ENCODE measurements at regions not wholly inside any gene's neighbourhood (a gene's known extent, or its start where the extent isn't known, plus 50 kb on each side); places are given as distances from the start of the nearest gene placed in this dataset.

GRCh38 chr5:96226941-96227552 is 206.0 kb downstream of the PCSK1 start:
- CTCF ChIA-PET: interaction anchor here (1.2 to 2.1 kb wide), 3 partner anchors 10 to 117 kb away, joined by 3 to 5 read pairs (median 4); no protein-coding TSS in a partner anchor
- Histone ChIP-seq H3K9me3 (replicated peaks; ENCODE audit: control insufficient read depth, insufficient read depth, low read length) (no peaks in the 10 kb centered on the region; the same call in 2 of the 3 replicates), H3K36me3 (ENCODE audit: control insufficient read depth in 2 of 2, insufficient read depth in 2 of 2, low read length in 1 of 2) (no peaks in the 10 kb centered on the region), H3K27me3 (replicated peaks in 1 of 2; ENCODE audit: control insufficient read depth in 2 of 2, insufficient read depth in 2 of 2, low read length in 1 of 2) (no peaks in the 10 kb centered on the region), H3K4me3 (no peak overlapping the region), H2AFZ (ENCODE audit: control insufficient read depth, low read depth, low read length) (no peak overlapping the region), H3K9ac (ENCODE audit: control insufficient read depth, insufficient read depth, low read length) (no peak overlapping the region), H3K4me2 (ENCODE audit: control insufficient read depth, insufficient read depth) (no peak overlapping the region), H4K20me1 (ENCODE audit: control insufficient read depth, insufficient read depth) (no peaks in the 10 kb centered on the region), H3K79me2 (ENCODE audit: control insufficient read depth, insufficient read depth, low read length) (no peaks in the 10 kb centered on the region), H3K4me1 (ENCODE audit: control insufficient read depth, insufficient read depth, low read length) (no peaks in the 10 kb centered on the region), H3K27ac (ENCODE audit: control insufficient read depth, insufficient read depth) (no peak overlapping the region)
- SMC1A ChIA-PET (ENCODE audit: uncharacterized antibody, unreplicated experiment): interaction anchor here (0.6 to 1.0 kb wide), 2 partner anchors 274 to 337 kb away, joined by 3 read pairs; no protein-coding TSS in a partner anchor
- intact Hi-C loops (cut with micrococcal nuclease; ENCODE audit: unreplicated experiment) (no loop called here), in situ Hi-C loops (cut with MboI) (no loop called here)
- no peak for ATAC-seq
- FAIRE-seq: no peak
- POLR2A ChIA-PET: no interaction called here
- WGBS (ENCODE audit: insufficient coverage, insufficient replicate concordance, low lambda C conversion rate, missing lambda C conversion rate): 89% methylated on average over 6 of the region's 6 CpGs
- no peak for DNase-seq (ENCODE audit: low read depth, low spot score)
- TF ChIP-seq BACH1 (IDR thresholded peaks at IDR 0.05; ENCODE audit: borderline replicate concordance): no peak
- no peak for TF ChIP-seq NR2C1 (IDR thresholded peaks at IDR 0.05)
- TF ChIP-seq ZBTB33 (IDR thresholded peaks at IDR 0.05): no peak
- no peak for TF ChIP-seq CHD1 (IDR thresholded peaks at IDR 0.05; ENCODE audit: low read depth, low read length)
- TF ChIP-seq HDGF (IDR thresholded peaks at IDR 0.05): no peak
- no peak for TF ChIP-seq TAF1 (IDR thresholded peaks at IDR 0.05; ENCODE audit: borderline replicate concordance, low read depth, low read length)
- TF ChIP-seq HCFC1 (IDR thresholded peaks at IDR 0.05; ENCODE audit: low read length): no peak
- no peak for TF ChIP-seq CBX5 (IDR thresholded peaks at IDR 0.05; ENCODE audit: low read depth)
- no peak for TF ChIP-seq POU2F2 (IDR thresholded peaks at IDR 0.05; ENCODE audit: borderline replicate concordance, low read depth, low read length)
- no peak for TF ChIP-seq ZNF274 (IDR thresholded peaks at IDR 0.05; ENCODE audit: insufficient read depth, insufficient read length)
- TF ChIP-seq SUZ12 (IDR thresholded peaks at IDR 0.05; ENCODE audit: unreplicated experiment): no peak
- BruUV-seq (replicated peaks): no TSS peak
- RAD21 ChIA-PET (ENCODE audit: unreplicated experiment): interaction anchor here (0.6 kb wide), 1 partner anchor 11 kb away, joined by 3 read pairs; no protein-coding TSS in a partner anchor
